HG02943 (cell line): ENCODE measurements at regions not wholly inside any gene's neighbourhood (a gene's known extent, or its start where the extent isn't known, plus 50 kb on each side); places are given as distances from the start of the nearest gene placed in this dataset.
"Not testable (repeated sequence)": the region's sequence is repeated elsewhere in the genome, so short reads cannot be mapped to it uniquely, and the experiment has no call there.

ENCODE experiments used
- ATAC-seq: cut with Tn5 transposase; IDR thresholded peaks from one replicate; pipeline ENCODE4 v1.9.1; 2021; ENCODE audit warnings: mild to moderate bottlenecking, low read depth, moderate library complexity; ENCODE audit not compliant: unreplicated experiment

DNA sequence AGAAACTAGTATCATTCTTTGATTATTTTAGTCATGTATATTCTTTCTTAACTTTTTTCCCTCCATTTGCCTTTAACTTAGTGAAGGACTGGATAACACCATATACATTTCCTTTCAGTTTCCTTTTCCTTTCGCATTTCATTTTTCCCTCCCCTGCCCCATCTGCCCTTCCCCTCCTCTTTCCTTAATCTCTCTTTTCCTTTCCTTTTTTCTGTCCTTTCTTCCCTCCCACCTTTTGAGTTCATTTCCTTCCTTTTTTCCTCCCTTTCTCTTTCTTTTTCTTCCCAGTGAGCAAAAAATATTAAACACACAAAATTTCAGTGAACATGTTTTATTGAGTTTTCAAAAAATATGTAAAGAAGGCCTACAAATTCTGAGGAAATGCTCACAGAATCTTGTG is 373.3 kb downstream of the SRGAP2C start:
- ATAC-seq, result not testable (repeated sequence)

DNA sequence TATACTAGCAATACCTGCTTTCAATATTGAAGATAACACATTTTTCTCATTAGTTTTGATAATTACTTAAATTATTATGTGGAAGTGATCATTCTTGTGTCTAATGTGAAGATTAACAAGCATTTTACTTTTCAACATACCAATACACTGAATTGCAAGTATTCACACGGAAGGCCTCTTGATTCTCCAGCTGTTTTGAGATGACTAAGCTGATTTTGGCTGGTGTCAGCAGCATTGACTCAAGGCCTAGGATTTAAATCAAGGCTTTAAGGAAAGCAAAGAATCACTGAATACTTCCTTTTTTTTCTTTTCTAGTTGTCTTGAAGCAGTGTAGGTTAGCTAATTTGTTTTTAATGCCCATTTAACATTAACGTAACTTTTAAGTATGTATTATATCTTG is 373.7 kb downstream of the SRGAP2C start:
- ATAC-seq, result no peak

DNA sequence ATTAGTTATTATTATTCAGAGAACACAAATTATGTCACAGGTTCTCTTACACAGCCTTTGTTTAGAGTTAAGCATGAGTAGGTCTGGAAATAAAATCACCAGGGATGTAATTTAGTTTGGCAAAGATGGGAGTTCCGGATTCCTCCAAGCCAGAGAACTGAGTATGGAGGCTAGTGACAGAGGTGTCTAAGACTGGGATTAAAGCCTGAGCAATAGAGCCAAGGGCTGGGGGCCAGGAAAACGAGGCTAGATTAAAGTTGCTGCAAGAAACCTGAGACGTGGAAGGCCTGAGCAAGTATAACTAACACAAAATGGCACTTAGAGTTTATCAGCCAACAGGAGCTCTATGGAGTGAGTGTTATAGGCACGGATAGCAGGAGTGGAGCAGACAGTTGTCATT is 381.6 kb downstream of the SRGAP2C start:
- no peak for ATAC-seq

DNA sequence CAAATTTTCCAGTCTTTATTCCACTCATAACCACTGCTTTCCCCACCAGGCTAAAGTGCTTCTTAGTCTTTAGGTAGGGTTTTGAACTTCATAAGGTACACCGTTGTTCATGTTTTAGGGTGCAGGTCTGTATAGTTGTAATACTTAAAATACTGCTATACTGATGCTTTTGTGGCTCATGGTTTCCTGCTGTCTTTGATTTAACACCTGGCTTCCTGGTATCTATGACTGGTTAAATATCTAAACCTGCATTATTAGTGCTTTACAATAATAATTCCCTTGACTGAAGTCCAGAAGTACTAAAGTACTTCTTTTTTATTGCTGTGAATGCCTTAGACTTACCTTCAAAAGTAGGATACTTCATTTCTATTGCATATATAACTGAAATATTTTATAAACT is 384.7 kb downstream of the SRGAP2C start:
- no peak for ATAC-seq

DNA sequence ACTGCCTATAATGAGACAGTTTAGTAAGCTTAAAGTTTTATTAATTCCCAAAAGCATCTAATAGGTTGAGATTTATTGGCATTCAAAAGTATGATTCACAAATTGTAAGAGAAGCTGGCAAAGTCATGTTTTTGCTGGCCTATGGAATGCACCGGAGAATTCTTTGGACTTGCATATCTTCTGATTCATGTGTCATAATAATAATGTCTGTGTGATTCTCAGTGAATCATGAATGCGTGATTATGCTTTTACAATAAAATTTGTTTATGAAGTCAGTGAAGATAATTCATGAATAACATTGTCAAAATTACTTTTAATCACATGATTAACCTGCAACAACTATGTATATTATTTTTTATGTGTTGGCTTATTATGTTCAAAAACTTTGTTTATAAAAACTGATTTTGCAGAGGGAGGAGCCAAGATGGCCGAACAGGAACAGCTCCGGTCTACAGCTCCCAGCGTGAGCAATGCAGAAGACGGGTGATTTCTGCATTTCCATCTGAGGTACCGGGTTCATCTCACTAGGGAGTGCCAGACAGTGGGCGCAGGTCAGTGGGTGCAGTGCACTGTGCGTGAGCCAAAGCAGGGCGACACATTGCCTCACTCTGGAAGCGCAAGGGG is 389.2 kb downstream of the SRGAP2C start:
- ATAC-seq, result not testable (repeated sequence)

DNA sequence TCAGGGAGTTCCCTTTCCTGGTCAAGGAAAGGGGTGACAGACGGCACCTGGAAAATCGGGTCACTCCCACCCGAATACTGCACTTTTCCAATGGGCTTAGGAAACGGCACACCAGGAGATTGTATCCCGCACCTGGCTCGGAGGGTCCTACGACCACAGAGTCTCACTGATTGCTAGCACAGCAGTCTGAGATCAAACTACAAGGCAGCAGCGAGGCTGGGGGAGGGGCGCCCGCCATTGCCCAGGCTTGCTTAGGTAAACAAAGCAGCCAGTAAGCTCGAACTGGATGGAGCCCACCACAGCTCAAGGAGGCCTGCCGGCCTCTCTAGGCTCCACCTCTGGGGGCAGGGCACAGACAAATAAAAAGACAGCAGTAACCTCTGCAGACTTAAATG is 389.7 kb downstream of the SRGAP2C start:
- ATAC-seq, result not testable (repeated sequence)

DNA sequence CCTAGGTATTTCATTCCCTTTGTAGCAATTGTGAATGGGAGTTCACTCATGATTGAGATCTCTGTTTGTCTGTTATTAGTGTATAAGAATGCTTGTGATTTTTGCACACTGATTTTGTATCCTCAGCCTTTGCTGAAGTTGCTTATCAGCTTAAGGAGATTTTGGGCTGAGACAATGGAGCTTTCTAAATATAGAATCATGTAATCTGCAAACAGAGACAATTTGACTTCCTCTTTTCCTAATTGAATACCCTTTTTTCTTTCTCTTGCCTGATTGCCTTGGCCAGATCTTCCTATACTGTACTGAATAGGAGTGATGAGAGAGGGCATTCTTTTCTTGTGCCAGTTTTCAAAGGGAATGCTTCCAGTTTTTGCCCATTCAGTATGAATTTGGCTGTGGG is 398.1 kb downstream of the SRGAP2C start:
- not testable (repeated sequence) for ATAC-seq

DNA sequence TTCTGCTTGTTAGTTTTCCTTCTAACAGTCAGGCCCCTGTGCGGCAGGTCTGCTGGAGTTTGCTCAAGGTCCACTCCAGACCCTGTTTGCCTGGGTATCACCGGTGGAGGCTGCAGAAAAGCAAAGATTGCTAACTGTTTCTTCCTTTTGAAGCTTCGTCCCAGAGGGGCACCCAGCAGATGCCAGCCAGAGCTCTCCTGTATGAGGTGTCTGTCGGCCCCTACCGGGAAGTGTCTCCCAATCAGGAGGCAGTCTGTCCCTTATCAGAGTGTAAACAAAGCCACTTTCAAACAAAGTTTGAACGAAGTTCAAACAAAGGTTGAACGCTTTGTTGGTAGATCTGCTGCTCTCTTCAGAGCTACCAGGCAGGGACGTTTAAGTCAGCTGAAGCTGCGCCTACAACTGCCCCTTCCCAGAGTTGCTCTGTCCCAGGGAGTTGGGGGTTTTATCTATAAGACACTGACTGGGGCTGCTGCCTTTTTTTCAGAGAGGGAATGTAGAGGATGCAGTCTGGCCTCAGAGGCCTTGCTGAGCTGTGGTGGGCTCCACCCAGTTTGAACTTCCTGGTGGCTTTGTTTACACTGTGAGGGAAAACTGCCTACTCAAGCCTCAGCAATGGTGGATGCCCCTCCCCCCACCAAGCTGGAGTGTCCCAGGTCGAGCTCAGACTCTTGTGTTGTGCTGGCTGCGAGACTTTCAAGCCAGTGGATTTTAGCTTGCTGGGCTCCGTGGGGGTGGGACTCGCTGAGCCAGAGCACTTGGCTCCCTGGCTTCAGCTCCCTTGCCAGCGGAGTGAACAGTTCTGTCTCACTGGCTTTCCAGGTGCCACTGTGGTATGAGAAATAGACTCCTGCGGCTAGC is 401.8 kb downstream of the SRGAP2C start:
- no peak for ATAC-seq

DNA sequence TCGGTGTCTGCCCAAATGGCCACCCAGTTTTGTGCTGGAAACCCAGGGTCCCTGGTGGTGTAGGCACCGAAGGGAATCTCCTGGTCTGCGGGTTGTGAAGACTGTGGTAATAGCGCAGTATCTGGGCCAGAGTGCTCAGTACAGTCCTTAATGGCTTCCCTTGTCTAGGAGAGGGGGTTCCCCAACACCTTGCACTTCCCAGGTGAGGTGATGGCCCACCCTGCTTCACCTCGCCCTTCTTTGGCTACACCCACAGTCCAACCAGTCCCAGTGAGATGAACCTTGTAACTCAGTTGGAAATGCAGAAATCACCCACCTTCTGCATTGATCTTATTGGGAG is 402.4 kb downstream of the SRGAP2C start:
- no peak for ATAC-seq

DNA sequence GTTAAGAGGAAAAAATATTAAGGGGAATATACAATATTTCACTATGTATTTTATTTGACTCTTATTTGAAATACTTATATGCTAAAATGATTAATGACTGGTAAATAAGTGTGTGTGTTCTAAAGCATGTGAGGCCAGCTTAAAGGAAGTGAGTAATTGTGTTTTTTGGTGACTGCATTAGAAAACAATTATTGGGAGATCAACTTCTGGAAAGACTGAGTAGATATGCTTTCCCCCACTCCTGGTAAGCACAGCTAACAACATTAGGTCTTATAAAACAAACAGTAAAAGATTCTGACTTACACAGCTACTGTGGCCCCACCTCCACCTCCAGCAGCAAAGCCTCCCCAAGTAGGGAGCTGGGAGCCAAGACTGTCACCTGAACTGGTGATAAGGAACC is 403.0 kb downstream of the SRGAP2C start:
- ATAC-seq, result no peak

DNA sequence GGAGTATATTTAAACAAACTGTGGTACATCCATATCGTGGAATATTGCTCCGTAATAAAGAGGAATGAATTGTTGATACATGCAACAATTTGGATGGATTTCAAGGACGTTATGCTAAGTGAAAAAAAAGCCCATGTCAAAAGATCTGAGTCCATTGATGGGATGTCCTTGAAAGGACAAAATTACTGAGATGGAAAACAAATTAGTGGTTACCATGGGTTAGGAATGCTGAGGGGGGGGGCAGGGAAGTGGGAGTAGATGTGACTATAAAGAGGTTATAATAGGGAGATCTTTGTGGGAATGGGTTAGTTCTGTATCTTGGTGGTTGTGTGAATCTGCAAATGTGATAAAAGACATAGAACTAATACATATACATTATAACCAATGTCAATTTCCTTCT is 409.3 kb downstream of the SRGAP2C start:
- ATAC-seq, result no peak

DNA sequence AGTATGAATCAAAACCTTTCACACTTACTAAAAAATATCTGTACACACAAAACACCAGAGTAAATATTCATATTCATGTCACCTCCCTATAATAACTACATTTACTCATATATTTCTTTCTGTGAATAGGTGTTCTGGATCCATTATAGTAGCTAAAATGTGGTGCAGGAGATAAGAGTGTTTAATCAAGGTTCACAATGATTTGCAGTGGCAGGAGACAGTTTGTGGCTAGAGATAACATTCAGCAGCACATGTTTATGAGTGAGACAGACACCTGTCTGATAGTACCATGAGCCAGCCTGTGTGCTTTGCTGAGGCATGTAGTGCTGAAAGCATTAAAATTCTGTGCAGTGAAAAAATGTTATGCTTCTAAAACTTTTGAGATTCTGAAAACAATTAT is 410.3 kb downstream of the SRGAP2C start:
- ATAC-seq, result no peak

DNA sequence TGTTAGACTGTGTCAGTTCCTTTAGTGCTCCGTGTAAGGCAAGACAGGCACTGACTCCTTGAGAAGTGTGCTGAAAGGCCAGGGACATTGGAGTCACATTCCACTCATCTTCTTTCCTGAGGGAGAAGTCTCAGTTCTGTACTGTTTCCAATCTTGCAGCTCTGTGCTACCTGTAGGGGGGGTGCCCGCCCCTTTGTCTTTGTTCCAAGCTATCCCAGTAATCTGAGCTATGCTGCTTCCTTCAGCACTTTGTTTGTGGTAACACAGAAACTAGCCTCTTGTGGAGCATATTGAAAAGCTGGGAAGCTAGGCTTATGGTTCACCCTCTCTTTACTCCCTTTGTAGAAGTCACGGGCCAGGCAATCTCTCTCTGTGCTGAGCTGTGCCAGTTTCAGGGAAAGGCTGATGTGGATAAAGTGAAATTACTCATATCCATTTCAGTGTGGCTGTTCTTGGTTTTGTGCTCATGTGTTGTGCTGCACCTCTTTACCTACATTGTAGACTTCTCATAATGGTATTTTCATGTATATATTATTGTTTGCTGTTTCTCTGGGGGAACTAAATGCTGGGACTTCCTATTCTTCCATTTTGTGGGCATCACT is 420.2 kb downstream of the SRGAP2C start:
- ATAC-seq, result not testable (repeated sequence)

DNA sequence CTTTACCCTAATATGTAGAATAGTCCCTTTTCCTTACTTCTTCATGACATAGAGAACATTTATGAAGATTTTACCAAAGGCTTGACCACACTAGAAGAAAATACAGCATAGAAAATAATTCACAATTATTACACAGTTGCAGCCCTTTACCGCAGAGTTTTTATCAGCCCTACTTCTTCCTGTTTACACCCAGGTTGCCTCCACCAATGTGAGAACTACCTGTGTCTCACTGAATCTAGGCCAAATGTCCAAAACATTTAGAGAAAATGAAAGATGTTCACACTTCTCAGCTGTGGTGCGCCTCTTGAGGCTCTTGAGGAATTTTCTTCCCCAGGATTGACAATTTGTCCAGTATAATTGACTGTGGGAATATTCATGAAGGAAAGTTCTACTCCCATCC is 422.7 kb downstream of the SRGAP2C start:
- ATAC-seq, result not testable (repeated sequence)
